Keratinocyte (primary cell): ENCODE measurements at regions not wholly inside any gene's neighbourhood (a gene's known extent, or its start where the extent isn't known, plus 50 kb on each side); places are given as distances from the start of the nearest gene placed in this dataset.

Experiments
- DNase-seq: peaks from one replicate; pipeline ENCODE4 v3.0.0-alpha.2; 2011; ENCODE audit warnings: low read depth, missing footprints, low spot score
- FAIRE-seq: peaks from 2 replicates; lab custom pipeline; 2011; peaks lifted over from hg19 to GRCh38; lab: Jason Lieb, UNC
- H2AFZ ChIP-seq: 2 replicates; pipeline ENCODE4 v1.6.0; 2012; ENCODE audit warnings: low read length, control low read depth, inconsistent platforms; ENCODE audit not compliant: control insufficient read depth
- H3K27ac ChIP-seq: 2 replicates; pipeline ENCODE4 v1.5.1; 2011; ENCODE audit warnings: low read length; ENCODE audit not compliant: control insufficient read depth, insufficient read depth
- H3K27me3 ChIP-seq: 3 replicates; pipeline ENCODE4 v1.6.0; 2011; ENCODE audit warnings: low read length; ENCODE audit not compliant: control insufficient read depth, insufficient read depth; ENCODE audit errors: extremely low read depth
- H3K36me3 ChIP-seq, 2 experiments: 2 replicates in 1 of 2; 3 replicates in 1 of 2; pipeline ENCODE4 v1.5.1; 2011; ENCODE audit warnings: low read length in 2 of 2, mild to moderate bottlenecking in 1 of 2; ENCODE audit not compliant: control insufficient read depth in 2 of 2, insufficient read depth in 2 of 2; ENCODE audit errors: extremely low read depth in 1 of 2
- H3K4me1 ChIP-seq: 3 replicates; pipeline ENCODE4 v1.5.1; 2011; ENCODE audit warnings: low read length; ENCODE audit not compliant: control insufficient read depth, insufficient read depth; ENCODE audit errors: extremely low read depth
- H3K4me2 ChIP-seq: 3 replicates; pipeline ENCODE4 v1.6.0; 2011; ENCODE audit warnings: low read depth, low read length; ENCODE audit not compliant: control insufficient read depth, insufficient read depth; ENCODE audit errors: extremely low read depth
- H3K4me3 ChIP-seq, 3 experiments: fragments of 200-600 bp in 1 of 3; sonication (generic) in 1 of 3; 2 replicates in 2 of 3; 3 replicates in 1 of 3; pipeline ENCODE4 v1.5.1; 2011 to 2016; ENCODE audit warnings: low read length in 3 of 3, mild to moderate bottlenecking in 3 of 3, control low read depth in 2 of 3, inconsistent platforms in 1 of 3, low read depth in 1 of 3, mixed read lengths in 1 of 3, mixed run types in 1 of 3, moderate library complexity in 1 of 3; ENCODE audit not compliant: control insufficient read depth in 2 of 3, insufficient read depth in 2 of 3; ENCODE audit errors: extremely low read depth in 1 of 3
- H3K79me2 ChIP-seq: 2 replicates; pipeline ENCODE4 v1.6.0; 2012; ENCODE audit warnings: low read length; ENCODE audit not compliant: control insufficient read depth, insufficient read depth
- H3K9ac ChIP-seq: 3 replicates; pipeline ENCODE4 v1.6.0; 2011; ENCODE audit warnings: low read length; ENCODE audit not compliant: control insufficient read depth, insufficient read depth; ENCODE audit errors: extremely low read depth
- H3K9me1 ChIP-seq: 3 replicates; pipeline ENCODE4 v1.6.0; 2011; ENCODE audit warnings: low read length; ENCODE audit not compliant: control insufficient read depth, insufficient read depth; ENCODE audit errors: extremely low read depth
- H3K9me3 ChIP-seq: 2 replicates; pipeline ENCODE4 v1.5.1; 2012; ENCODE audit warnings: low read depth, low read length; ENCODE audit not compliant: control insufficient read depth
- H4K20me1 ChIP-seq: 3 replicates; pipeline ENCODE4 v1.6.0; 2011; ENCODE audit warnings: low read length; ENCODE audit not compliant: control insufficient read depth, insufficient read depth; ENCODE audit errors: extremely low read depth
- EZH2 ChIP-seq: IDR thresholded peaks from one replicate; pipeline ENCODE4 v1.6.1; 2012; ENCODE audit warnings: inconsistent platforms, mild to moderate bottlenecking, low read length, moderate library complexity
- dilution Hi-C: fragments of 300-500 bp; cut with MboI; formaldehyde crosslinking; loops from one replicate; pipeline ENCODE4 v1.7.0; 2020; ENCODE audit warnings: low sequenced_read_pairs; ENCODE audit not compliant: extremely low pct_ligation_motif_present
- TF ChIP-seq, protein P1 (sequence below), 3 experiments: IDR thresholded peaks in 1 of 3; conservative IDR thresholded peaks in 1 of 3; optimal IDR thresholded peaks in 1 of 3; 2 replicates in 2 of 3; 3 replicates in 1 of 3; pipeline versions ENCODE3 to v1.5.1; 2011; ENCODE audit warnings: low read length in 3 of 3, mild to moderate bottlenecking in 3 of 3, moderate library complexity in 2 of 3, control low read depth in 1 of 3, inconsistent platforms in 1 of 3; ENCODE audit not compliant: insufficient read depth in 2 of 3; ENCODE audit errors: extremely low read depth in 1 of 3

DNA sequence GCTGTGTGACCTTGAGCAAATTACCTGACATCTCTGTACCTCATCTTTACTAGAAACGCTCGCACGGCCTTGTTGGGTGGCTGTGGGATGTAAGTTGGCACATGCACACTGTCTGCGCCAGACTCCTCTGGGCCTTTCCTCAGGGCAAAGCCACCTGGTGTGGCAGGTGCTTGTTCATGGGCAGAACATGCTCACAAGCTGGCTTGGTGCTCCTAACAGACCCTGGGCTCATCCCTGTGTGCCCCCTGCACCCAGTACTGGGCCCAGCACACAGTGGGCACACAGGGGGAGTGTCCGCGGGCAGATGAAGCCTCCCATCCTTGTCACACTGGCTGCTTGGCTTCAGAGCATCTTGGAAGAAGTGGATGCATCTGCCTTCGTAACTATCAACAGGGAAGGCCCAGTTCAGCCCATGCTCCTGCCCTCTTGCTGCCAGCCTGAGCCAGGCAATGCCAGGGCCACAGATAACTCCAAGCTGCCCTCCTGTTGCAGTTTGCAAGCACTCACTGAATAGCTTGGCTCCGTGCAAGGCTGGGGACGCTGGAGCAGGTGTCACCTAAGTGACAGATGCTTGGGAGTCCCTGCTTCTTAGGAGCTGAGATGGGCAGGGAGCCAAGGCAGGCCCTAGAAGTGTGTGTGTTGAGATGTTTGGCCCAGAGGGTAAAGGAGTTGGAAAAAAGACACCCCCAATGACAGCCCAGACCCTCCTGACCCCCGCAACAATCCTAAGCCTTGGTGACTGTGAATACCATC is 123.9 kb downstream of the TUBA3C start:
- FAIRE-seq (no peak), DNase-seq (no peak)
- Histone ChIP-seq H3K9me3 (peaks cover 24% of the 10 kb centered on the region), H3K36me3 (no peaks in the 10 kb centered on the region), H3K79me2 (no peaks in the 10 kb centered on the region), H3K4me3 (no peak overlapping the region), H3K4me2 (no peak overlapping the region), H3K27ac (no peak overlapping the region), H2AFZ (no peak overlapping the region), H3K4me1 (no peaks in the 10 kb centered on the region), H3K9me1 (no peaks in the 10 kb centered on the region), H3K9ac (no peak overlapping the region), H4K20me1 (no peaks in the 10 kb centered on the region), H3K27me3 (no peaks in the 10 kb centered on the region)
- no peak for TF ChIP-seq EZH2
- TF ChIP-seq, protein P1, sequence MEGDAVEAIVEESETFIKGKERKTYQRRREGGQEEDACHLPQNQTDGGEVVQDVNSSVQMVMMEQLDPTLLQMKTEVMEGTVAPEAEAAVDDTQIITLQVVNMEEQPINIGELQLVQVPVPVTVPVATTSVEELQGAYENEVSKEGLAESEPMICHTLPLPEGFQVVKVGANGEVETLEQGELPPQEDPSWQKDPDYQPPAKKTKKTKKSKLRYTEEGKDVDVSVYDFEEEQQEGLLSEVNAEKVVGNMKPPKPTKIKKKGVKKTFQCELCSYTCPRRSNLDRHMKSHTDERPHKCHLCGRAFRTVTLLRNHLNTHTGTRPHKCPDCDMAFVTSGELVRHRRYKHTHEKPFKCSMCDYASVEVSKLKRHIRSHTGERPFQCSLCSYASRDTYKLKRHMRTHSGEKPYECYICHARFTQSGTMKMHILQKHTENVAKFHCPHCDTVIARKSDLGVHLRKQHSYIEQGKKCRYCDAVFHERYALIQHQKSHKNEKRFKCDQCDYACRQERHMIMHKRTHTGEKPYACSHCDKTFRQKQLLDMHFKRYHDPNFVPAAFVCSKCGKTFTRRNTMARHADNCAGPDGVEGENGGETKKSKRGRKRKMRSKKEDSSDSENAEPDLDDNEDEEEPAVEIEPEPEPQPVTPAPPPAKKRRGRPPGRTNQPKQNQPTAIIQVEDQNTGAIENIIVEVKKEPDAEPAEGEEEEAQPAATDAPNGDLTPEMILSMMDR (optimal IDR thresholded peaks at IDR 0.05 in 1 of 3, IDR thresholded peaks at IDR 0.05 in 1 of 3, conservative IDR thresholded peaks at IDR 0.05 in 1 of 3; ENCODE audit: extremely low read depth in 1 of 3, insufficient read depth in 2 of 3, low read length in 3 of 3), result no peak
- dilution Hi-C loops, result no loop called here

DNA sequence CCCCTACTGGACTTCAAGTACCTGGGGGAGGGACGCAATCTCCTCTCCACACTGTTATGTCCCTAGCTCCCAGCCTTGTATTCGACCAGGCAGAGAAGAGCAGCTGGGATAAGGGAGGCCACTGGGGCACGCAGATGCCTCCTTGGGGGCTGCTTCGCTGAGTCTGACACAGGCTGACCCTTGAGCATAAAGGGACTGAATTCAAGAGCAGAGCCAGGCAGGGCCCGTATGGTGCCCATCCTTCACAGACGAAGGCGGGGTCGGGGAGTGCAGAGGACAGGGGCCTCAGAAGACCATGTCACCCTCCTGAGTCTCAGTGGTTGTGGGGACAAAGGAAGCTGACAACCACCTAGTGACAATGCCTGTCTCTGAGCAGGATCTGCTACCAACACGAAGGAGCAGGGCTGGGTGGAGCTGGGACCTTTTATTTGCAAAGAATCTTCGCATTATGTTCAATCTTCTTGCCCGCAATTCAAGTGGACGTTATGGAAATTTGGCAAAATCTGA is 124.6 kb downstream of the TUBA3C start:
- Histone ChIP-seq H3K27ac (no peak overlapping the region), H3K9me3 (peaks cover 25% of the 10 kb centered on the region), H3K4me2 (no peak overlapping the region), H3K9me1 (no peaks in the 10 kb centered on the region), H4K20me1 (no peaks in the 10 kb centered on the region), H2AFZ (no peak overlapping the region), H3K4me1 (no peaks in the 10 kb centered on the region), H3K36me3 (no peaks in the 10 kb centered on the region), H3K9ac (no peak overlapping the region), H3K79me2 (no peaks in the 10 kb centered on the region), H3K4me3 (no peak overlapping the region), H3K27me3 (no peaks in the 10 kb centered on the region)
- dilution Hi-C loops, result no loop called here
- FAIRE-seq (no peak), DNase-seq (no peak)
- TF ChIP-seq, protein P1 (optimal IDR thresholded peaks at IDR 0.05 in 1 of 3, IDR thresholded peaks at IDR 0.05 in 1 of 3, conservative IDR thresholded peaks at IDR 0.05 in 1 of 3; ENCODE audit: extremely low read depth in 1 of 3, insufficient read depth in 2 of 3, low read length in 3 of 3), result no peak
- TF ChIP-seq EZH2, result no peak
